ENCODE measurements at regions not wholly inside any gene's neighbourhood (a gene's known extent, or its start where the extent isn't known, plus 50 kb on each side); places are given as distances from the start of the nearest gene placed in this dataset.

DNA sequence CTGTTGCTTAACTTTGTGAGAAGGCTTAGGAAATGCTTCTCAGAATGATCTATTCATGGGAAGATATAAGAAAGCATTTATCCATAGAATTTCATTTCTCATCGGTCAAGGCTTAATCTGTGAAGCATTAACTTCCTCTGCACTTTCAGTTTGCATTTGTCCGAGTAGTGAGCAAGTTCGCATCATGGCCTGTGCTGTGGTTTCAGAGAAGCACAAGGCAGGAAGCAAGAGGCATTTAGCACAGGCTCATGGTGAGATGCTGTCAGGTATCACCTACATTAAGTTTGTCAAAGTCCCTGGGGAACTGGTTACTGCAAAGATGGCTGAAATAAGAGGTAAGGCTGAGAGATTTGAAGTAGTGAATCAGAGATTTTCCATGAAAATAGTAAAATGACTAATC is 244.9 kb downstream of the NAP1L3 start:
- no peaks in the 10 kb centered on the region for H3K9me3 ChIP-seq
- no peak overlapping the region for H3K27ac ChIP-seq
- H3K4me1 ChIP-seq (replicated peaks): no peaks in the 10 kb centered on the region
- 88% methylated on average over 3 of the region's 3 CpGs for WGBS
- H3K27me3 ChIP-seq (replicated peaks; ENCODE audit: insufficient read depth): no peaks in the 10 kb centered on the region
- H3K4me3 ChIP-seq: no peak overlapping the region
- intact Hi-C loops (cut with DNase I): no loop called here
- no peaks in the 10 kb centered on the region for H3K36me3 ChIP-seq
- DNase-seq (ENCODE audit: low spot score): no peak
- TF ChIP-seq POLR2AphosphoS5 (IDR thresholded peaks at IDR 0.05) (no peak), CTCF (IDR thresholded peaks at IDR 0.05) (no peak), POLR2A (IDR thresholded peaks at IDR 0.05) (no peak)

- Histone ChIP-seq H3K36me3 (no peaks in the 10 kb centered on the region), H3K4me1 (replicated peaks) (no peaks in the 10 kb centered on the region), H3K27me3 (replicated peaks; ENCODE audit: insufficient read depth) (no peaks in the 10 kb centered on the region), H3K27ac (no peak overlapping the region), H3K9me3 (no peaks in the 10 kb centered on the region), H3K4me3 (no peak overlapping the region)
- no peak for DNase-seq (ENCODE audit: low spot score)
- WGBS: 9% methylated on average over 6 of the region's 6 CpGs
- TF ChIP-seq CTCF (IDR thresholded peaks at IDR 0.05) (peak in 1 of 4 experiments; percentile 9), POLR2AphosphoS5 (IDR thresholded peaks at IDR 0.05) (no peak)
- intact Hi-C loops (cut with DNase I): no loop called here
Observed at GRCh38 chrX:93422693-93423092, 250.7 kb downstream of the NAP1L3 start.

DNA sequence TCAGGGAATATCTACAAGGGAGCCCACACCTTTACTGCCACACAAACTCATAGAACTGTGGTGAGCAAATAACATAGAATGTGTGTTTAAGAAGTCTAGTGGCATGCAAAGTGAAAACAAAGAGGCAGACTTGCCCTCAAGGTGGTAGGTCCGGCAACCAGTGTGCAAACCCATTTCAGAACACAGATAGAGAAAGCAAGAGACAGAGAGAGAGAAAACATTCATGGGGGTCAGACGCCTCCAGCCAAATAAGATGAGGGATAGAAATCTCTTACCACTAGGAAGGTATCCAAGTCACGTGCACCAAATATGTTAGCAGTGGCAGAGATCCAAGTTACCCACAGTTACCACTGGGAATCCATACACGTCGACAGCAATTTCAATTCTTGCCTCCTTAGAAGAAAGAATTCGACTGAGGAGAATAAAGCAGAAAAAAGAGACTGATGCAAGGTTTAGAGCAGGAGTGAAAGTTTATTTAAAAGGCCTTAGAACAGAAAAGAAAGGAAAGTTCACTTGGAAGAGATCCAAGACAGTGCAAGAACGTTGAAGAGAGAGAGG is 252.8 kb downstream of the NAP1L3 start:
- H3K4me1 ChIP-seq (replicated peaks): no peaks in the 10 kb centered on the region
- 12% methylated on average over 7 of the region's 7 CpGs for WGBS

DNA sequence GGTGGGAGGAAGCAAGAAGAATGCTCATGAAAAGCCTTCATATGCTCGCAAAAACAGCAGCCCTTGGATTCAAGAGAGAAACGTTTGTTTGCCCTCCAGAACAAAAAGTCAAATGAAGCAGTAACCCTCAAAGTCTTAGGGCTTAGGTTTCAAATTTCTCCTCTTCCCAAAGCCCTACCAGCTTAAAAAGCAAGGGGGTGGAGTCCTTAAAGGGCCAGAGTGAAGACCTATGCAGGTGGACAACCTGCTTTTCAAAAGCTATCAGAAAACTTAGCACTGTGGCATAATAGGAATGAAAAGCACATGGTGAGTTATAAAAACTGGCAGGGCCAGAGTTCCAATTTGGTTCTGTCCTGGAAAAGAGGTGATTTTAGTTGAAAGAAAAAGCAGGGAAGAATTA is 253.3 kb downstream of the NAP1L3 start:
- TF ChIP-seq POLR2AphosphoS5 (IDR thresholded peaks at IDR 0.05): no peak
- TF ChIP-seq POLR2A (IDR thresholded peaks at IDR 0.05): no peak
- no peak for TF ChIP-seq CTCF (IDR thresholded peaks at IDR 0.05)
- H3K9me3 ChIP-seq: no peaks in the 10 kb centered on the region
- intact Hi-C loops (cut with DNase I): no loop called here
- no peaks in the 10 kb centered on the region for H3K36me3 ChIP-seq
- H3K27ac ChIP-seq: no peak overlapping the region
- no peaks in the 10 kb centered on the region for H3K4me1 ChIP-seq (replicated peaks)
- no peaks in the 10 kb centered on the region for H3K27me3 ChIP-seq (replicated peaks; ENCODE audit: insufficient read depth)
- 18% methylated on average over 2 of the region's 2 CpGs for WGBS
- H3K4me3 ChIP-seq: no peak overlapping the region
- no peak for DNase-seq (ENCODE audit: low spot score)

More for the DNA sequence above, 252.8 kb downstream of the NAP1L3 start:
- H3K27me3 ChIP-seq (replicated peaks; ENCODE audit: insufficient read depth): no peaks in the 10 kb centered on the region
- TF ChIP-seq POLR2A (IDR thresholded peaks at IDR 0.05): no peak
- no peak for TF ChIP-seq CTCF (IDR thresholded peaks at IDR 0.05)
- TF ChIP-seq POLR2AphosphoS5 (IDR thresholded peaks at IDR 0.05): no peak
- H3K9me3 ChIP-seq: no peaks in the 10 kb centered on the region
- H3K4me3 ChIP-seq: no peak overlapping the region
- no peak for DNase-seq (ENCODE audit: low spot score)
- H3K36me3 ChIP-seq: no peaks in the 10 kb centered on the region
- H3K27ac ChIP-seq: no peak overlapping the region
- intact Hi-C loops (cut with DNase I): no loop called here

DNA sequence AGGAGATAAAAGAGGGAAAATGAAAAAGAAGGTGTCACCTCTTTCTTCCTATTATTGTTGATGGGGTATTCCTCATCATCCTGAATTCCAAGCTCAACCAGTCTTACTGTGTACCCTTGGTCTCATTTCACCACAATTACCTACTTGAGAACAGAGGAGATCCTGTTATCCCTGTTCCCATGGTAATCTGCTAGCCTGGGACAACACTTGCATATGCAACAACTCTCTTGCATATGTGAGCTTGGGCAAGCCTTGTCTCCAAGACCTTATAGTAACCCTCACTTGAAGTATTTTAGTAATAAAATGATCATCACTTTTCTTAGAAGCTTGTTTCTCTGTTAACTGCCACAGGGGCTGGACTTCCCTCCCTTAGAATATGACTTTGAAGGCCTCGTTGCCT is 253.7 kb downstream of the NAP1L3 start:
- Histone ChIP-seq H3K4me1 (replicated peaks) (no peaks in the 10 kb centered on the region), H3K27ac (no peak overlapping the region), H3K36me3 (no peaks in the 10 kb centered on the region), H3K27me3 (replicated peaks; ENCODE audit: insufficient read depth) (no peaks in the 10 kb centered on the region), H3K9me3 (no peaks in the 10 kb centered on the region), H3K4me3 (no peak overlapping the region)
- 13% methylated on average over 1 of the region's 1 CpG for WGBS
- DNase-seq (ENCODE audit: low spot score): no peak
- TF ChIP-seq CTCF (IDR thresholded peaks at IDR 0.05) (no peak), POLR2AphosphoS5 (IDR thresholded peaks at IDR 0.05) (no peak), POLR2A (IDR thresholded peaks at IDR 0.05) (no peak)
- intact Hi-C loops (cut with DNase I): no loop called here
